Heart right ventricle (tissue), 16 donors: ENCODE measurements at regions not wholly inside any gene's neighbourhood (a gene's known extent, or its start where the extent isn't known, plus 50 kb on each side); places are given as distances from the start of the nearest gene placed in this dataset.

Source experiments
- ATAC-seq, 8 donors: fragments of 200-7000 bp; cut with Tn5 transposase; one replicate each; pipeline ENCODE4 v1.9.1; 2020; ENCODE audit warnings: mild to moderate bottlenecking in 8 of 8, moderate library complexity in 8 of 8, moderate number of reproducible peaks in 1 of 8
- DNase-seq, 2 donors: peaks; one replicate each; pipeline ENCODE4 v3.0.0-alpha.2; 2020
- H3K27ac ChIP-seq, 10 donors: fragments of 200-600 bp; sonication (generic) in 2 of 10; one replicate each; pipeline versions ENCODE4 v1.5.0 to v1.8.0; 2020 to 2022; ENCODE audit warnings: mild to moderate bottlenecking in 3 of 10
- H3K27me3 ChIP-seq, 7 donors: fragments of 200-600 bp; one replicate each; pipeline ENCODE4 v1.8.0; 2021 to 2022; ENCODE audit warnings: mild to moderate bottlenecking in 2 of 7
- H3K36me3 ChIP-seq, 9 donors: fragments of 200-600 bp; sonication (generic) in 1 of 9; one replicate each; pipeline versions ENCODE4 v1.5.0 to v1.8.0; 2020 to 2022; ENCODE audit warnings: mild to moderate bottlenecking in 2 of 9
- H3K4me1 ChIP-seq, 9 donors: fragments of 200-600 bp; sonication (generic) in 1 of 9; one replicate each; pipeline versions ENCODE4 v1.5.0 to v1.8.0; 2020 to 2022; ENCODE audit warnings: mild to moderate bottlenecking in 4 of 9
- H3K4me3 ChIP-seq, 10 donors: fragments of 200-600 bp; sonication (generic) in 2 of 10; one replicate each; pipeline versions ENCODE4 v1.5.0 to v1.8.0; 2020 to 2022; ENCODE audit warnings: mild to moderate bottlenecking in 7 of 10, moderate library complexity in 2 of 10
- H3K9me3 ChIP-seq, 11 donors: fragments of 200-600 bp in 10 of 11; sonication (generic) in 2 of 11; one replicate each; pipeline versions ENCODE4 v1.5.0 to v1.8.0; 2013 to 2022; ENCODE audit warnings: mild to moderate bottlenecking in 2 of 11, control low read depth in 1 of 11, moderate library complexity in 1 of 11
- CTCF ChIP-seq, 9 donors: fragments of 200-600 bp; sonication (generic) in 2 of 9; IDR thresholded peaks; one replicate each; pipeline versions ENCODE4 v1.5.0 to v1.8.0; 2021 to 2022; ENCODE audit warnings: antibody characterized with exemption in 9 of 9, mild to moderate bottlenecking in 5 of 9, moderate library complexity in 1 of 9
- WGBS, 2 donors: extraction: QIAGEN DNeasy Blood & Tissue Kit; methylation state at CpG; one replicate each; pipeline ENCODE4 v1.1.7; 2013; ENCODE audit warnings: inconsistent platforms in 1 of 2; 5-methylcytosine and 5-hydroxymethylcytosine counted together
- intact Hi-C, 10 donors: fragments of 100-400 bp; cut with DNase I; formaldehyde crosslinking; loops; one replicate each; pipeline versions ENCODE4 v1.11.1 to v1.14.2; 2022
- donor health status: Arrhythmogenic right ventricular cardiomyopathy.
- donor health status: ischemic (EF 13 %, LVEDD 7.1; RV severe dilation, severe dysfunction).
- donor health status: healthy with polysubstance abuse.
- donor health status: DM: no; HTN: yes; CAD: no.
- donor health status: DM: no; HTN: no; CAD: no.
- donor health status: ischemic (EF 25% LVEDD 6.9; RV normal size, moderate dysfunction).
- donor health status: ischemic (EF 25% LVEDD 5.7; RV mildly dilated, moderate dysfunction).
- donor health status: healthy.
- donor health status: DM: yes; HTN: yes; CAD: no.
- donor health status: Ischemic cardiomyopathy.
- donor health status: ischemic (EF 35%, LVEDD 5.7; RV mildly dilated, moderate dysfunction).
- donor health status: nonischemic (EF 11% LVEDD 7.7; RV severe dilation, severe dysfunction).
- donor health status: DM: yes; HTN: yes; CAD: no.
- donor health status: PGD.
- donor health status: ischemic (EF 29% LVEDD 5.4; RV normal size, mild dysfunction).
- donor health status: nonischemic (EF 23%, LVEDD 6.1; RV moderate dilation, normal function).

GRCh38 chr12:46450279-46450748 is 77.7 kb upstream of the SLC38A2 start:
- H3K9me3 ChIP-seq: no peaks in the 10 kb centered on the region
- peak overlapping the region in 8 of 10 donors; percentile 14 to 62 (median 46) for H3K27ac ChIP-seq
- peaks cover 9 to 38% (median 30%) of the 10 kb centered on the region in 9 donors for H3K4me1 ChIP-seq
- TF ChIP-seq CTCF (IDR thresholded peaks at IDR 0.05): no peak
- 0 to 5% methylated on average over 1 of the region's 1 CpG for WGBS, 2 donors
- peak; percentile 67 to 68 for DNase-seq
- no peaks in the 10 kb centered on the region for H3K27me3 ChIP-seq
- no peaks in the 10 kb centered on the region for H3K36me3 ChIP-seq
- intact Hi-C loops: loop anchor here in 1 of 10 donors (10.0 kb wide), 1 partner anchor 66 kb away; no protein-coding TSS in a partner anchor
- ATAC-seq: peak in 7 of 8 donors; percentile 68 to 94 (median 86)
- H3K4me3 ChIP-seq: no peak overlapping the region

GRCh38 chr12:46449856-46450255 is 77.3 kb upstream of the SLC38A2 start:
- Histone ChIP-seq H3K9me3 (no peaks in the 10 kb centered on the region), H3K27ac (peak overlapping the region in 8 of 10 donors; percentile 14 to 62 (median 38)), H3K36me3 (no peaks in the 10 kb centered on the region), H3K4me1 (peaks cover 9 to 43% (median 34%) of the 10 kb centered on the region in 9 donors), H3K4me3 (no peak overlapping the region), H3K27me3 (no peaks in the 10 kb centered on the region)
- intact Hi-C loops: loop anchor here in 1 of 10 donors (10.0 kb wide), 1 partner anchor 65 kb away; no protein-coding TSS in a partner anchor
- DNase-seq: no peak
- WGBS, 2 donors: 61 to 79% methylated on average over 2 of the region's 2 CpGs
- no peak for TF ChIP-seq CTCF (IDR thresholded peaks at IDR 0.05)
- ATAC-seq: no peak

- intact Hi-C loops: no loop called here
- WGBS, 2 donors: 98% methylated on average over 4 of the region's 4 CpGs
- peaks cover 9 to 45% (median 34%) of the 10 kb centered on the region in 9 donors for H3K4me1 ChIP-seq
- H3K27ac ChIP-seq: peak overlapping the region in 1 of 10 donors; percentile 21
- TF ChIP-seq CTCF (IDR thresholded peaks at IDR 0.05): no peak
- H3K27me3 ChIP-seq: no peaks in the 10 kb centered on the region
- H3K4me3 ChIP-seq: no peak overlapping the region
- ATAC-seq (no peak), DNase-seq (no peak)
- no peaks in the 10 kb centered on the region for H3K36me3 ChIP-seq
- H3K9me3 ChIP-seq: no peaks in the 10 kb centered on the region
These were observed 76.7 kb upstream of the SLC38A2 start for GRCh38 chr12:46449316-46449715.

GRCh38 chr12:46446645-46447044 is 74.1 kb upstream of the SLC38A2 start:
- ATAC-seq (no peak), DNase-seq (no peak)
- Histone ChIP-seq H3K4me1 (peaks cover 9 to 41% (median 34%) of the 10 kb centered on the region in 9 donors), H3K27me3 (no peaks in the 10 kb centered on the region), H3K36me3 (no peaks in the 10 kb centered on the region), H3K27ac (peak overlapping the region in 1 of 10 donors; percentile 13), H3K4me3 (no peak overlapping the region), H3K9me3 (no peaks in the 10 kb centered on the region)
- intact Hi-C loops: no loop called here
- TF ChIP-seq CTCF (IDR thresholded peaks at IDR 0.05): no peak
- 25 to 38% methylated on average over 2 of the region's 2 CpGs for WGBS, 2 donors
